ENCODE measurements at regions not wholly inside any gene's neighbourhood (a gene's known extent, or its start where the extent isn't known, plus 50 kb on each side); places are given as distances from the start of the nearest gene placed in this dataset.

- ChIA-PET CTCF (interaction anchor here (1.0 to 1.8 kb wide), 5 partner anchors 9 to 1049 kb away, joined by 3 to 9 read pairs (median 4); no protein-coding TSS in a partner anchor), POLR2A (no interaction called here), RAD21 (ENCODE audit: low non-redundant PET in 1 of 2, low total read pairs in 2 of 2, uncharacterized antibody in 2 of 2, unreplicated experiment in 2 of 2) (no interaction called here)
- ATAC-seq (peak; percentile 41; the same call in 1 of the 2 replicates), DNase-seq (ENCODE audit: low read depth, low spot score) (peak; percentile 23)
- Histone ChIP-seq H3K36me3 (ENCODE audit: control insufficient read depth in 1 of 2, insufficient read depth in 2 of 2, low read length in 2 of 2) (no peaks in the 10 kb centered on the region), H3K79me2 (ENCODE audit: insufficient read depth, low read length) (no peaks in the 10 kb centered on the region), H3K4me2 (ENCODE audit: low read length) (no peak overlapping the region), H3K27me3 (ENCODE audit: insufficient read depth, low read length) (no peaks in the 10 kb centered on the region), H3K4me1 (ENCODE audit: control insufficient read depth in 1 of 2, insufficient read depth in 2 of 2, low read length in 2 of 2) (no peaks in the 10 kb centered on the region), H4K20me1 (ENCODE audit: insufficient read depth) (no peaks in the 10 kb centered on the region), H3K9ac (ENCODE audit: low read length) (no peak overlapping the region), H2AFZ (ENCODE audit: low read depth, low read length, poor library complexity, severe bottlenecking) (no peak overlapping the region), H3K9me3 (ENCODE audit: control insufficient read depth in 1 of 2, insufficient read depth in 1 of 2, low read depth in 1 of 2, low read length in 2 of 2) (no peaks in the 10 kb centered on the region), H3K4me3 (replicated peaks in 1 of 2; ENCODE audit: low read depth in 1 of 2, low read length in 2 of 2) (no peak overlapping the region), H3K27ac (ENCODE audit: low read depth, low read length) (no peak overlapping the region), H3K9me2 (ENCODE audit: insufficient read depth) (no peaks in the 10 kb centered on the region)
- BruUV-seq (replicated peaks) = no TSS peak
- intact Hi-C loops (cut with micrococcal nuclease) = no loop called here
- TF ChIP-seq CTCF (IDR thresholded peaks at IDR 0.05 in 2 of 3, conservative IDR thresholded peaks at IDR 0.05 in 1 of 3; ENCODE audit: borderline replicate concordance in 1 of 3, insufficient read depth in 1 of 3, low read depth in 2 of 3, low read length in 2 of 3) = peak; percentile 36 to 61 (median 47); a peak in 4 of 6 replicates
- TF ChIP-seq RAD21 (IDR thresholded peaks at IDR 0.05; ENCODE audit: low read depth) = peak; percentile 63
- TF ChIP-seq ATF3 (IDR thresholded peaks at IDR 0.05) = no peak
These were observed 92.4 kb upstream of the TMEM260 start for GRCh38 chr14:56487090-56487667.

GRCh38 chr14:56487761-56488160, 91.8 kb upstream of the TMEM260 start:
- Histone ChIP-seq H2AFZ (ENCODE audit: low read depth, low read length, poor library complexity, severe bottlenecking) (no peak overlapping the region), H3K27ac (ENCODE audit: low read depth, low read length) (no peak overlapping the region), H3K79me2 (ENCODE audit: insufficient read depth, low read length) (no peaks in the 10 kb centered on the region), H3K4me3 (replicated peaks in 1 of 2; ENCODE audit: low read depth in 1 of 2, low read length in 2 of 2) (no peak overlapping the region), H3K9me3 (ENCODE audit: control insufficient read depth in 1 of 2, insufficient read depth in 1 of 2, low read depth in 1 of 2, low read length in 2 of 2) (no peaks in the 10 kb centered on the region), H3K4me1 (ENCODE audit: control insufficient read depth in 1 of 2, insufficient read depth in 2 of 2, low read length in 2 of 2) (no peaks in the 10 kb centered on the region), H3K27me3 (ENCODE audit: insufficient read depth, low read length) (no peaks in the 10 kb centered on the region), H3K4me2 (ENCODE audit: low read length) (no peak overlapping the region), H4K20me1 (ENCODE audit: insufficient read depth) (no peaks in the 10 kb centered on the region), H3K9me2 (ENCODE audit: insufficient read depth) (no peaks in the 10 kb centered on the region), H3K36me3 (ENCODE audit: control insufficient read depth in 1 of 2, insufficient read depth in 2 of 2, low read length in 2 of 2) (no peaks in the 10 kb centered on the region), H3K9ac (ENCODE audit: low read length) (no peak overlapping the region)
- ChIA-PET CTCF (interaction anchor here (1.0 to 1.8 kb wide), 6 partner anchors 9 to 1071 kb away, joined by 3 to 9 read pairs (median 3); no protein-coding TSS in a partner anchor), POLR2A (no interaction called here), RAD21 (ENCODE audit: low non-redundant PET in 1 of 2, low total read pairs in 2 of 2, uncharacterized antibody in 2 of 2, unreplicated experiment in 2 of 2) (no interaction called here)
- no peak for DNase-seq (ENCODE audit: low read depth, low spot score)
- intact Hi-C loops (cut with micrococcal nuclease) = no loop called here
- ATAC-seq = no peak
- BruUV-seq (replicated peaks) = no TSS peak
- TF ChIP-seq EGR1 (IDR thresholded peaks at IDR 0.05; ENCODE audit: low read depth) (no peak), ELF1 (IDR thresholded peaks at IDR 0.05; ENCODE audit: borderline replicate concordance, low read depth) (no peak), ATF3 (IDR thresholded peaks at IDR 0.05) (no peak), EZH2phosphoT487 (IDR thresholded peaks at IDR 0.05; ENCODE audit: borderline replicate concordance) (no peak), SP1 (IDR thresholded peaks at IDR 0.05; ENCODE audit: low read depth) (no peak), YY1 (IDR thresholded peaks at IDR 0.05; ENCODE audit: extremely low read depth, insufficient replicate concordance, low read depth, low read length) (no peak), JUND (IDR thresholded peaks at IDR 0.05) (no peak), MAX (IDR thresholded peaks at IDR 0.05) (no peak), TCF7L2 (IDR thresholded peaks at IDR 0.05; ENCODE audit: borderline replicate concordance, extremely low read depth, insufficient read depth, insufficient read length) (no peak), CEBPB (IDR thresholded peaks at IDR 0.05; ENCODE audit: low read depth) (no peak), SRF (IDR thresholded peaks at IDR 0.05; ENCODE audit: low read depth) (no peak), ZFX (IDR thresholded peaks at IDR 0.05) (no peak), ZNF274 (IDR thresholded peaks at IDR 0.05; ENCODE audit: low read depth, low read length) (no peak), SIN3A (IDR thresholded peaks at IDR 0.05; ENCODE audit: low read depth) (no peak), FOSL1 (IDR thresholded peaks at IDR 0.05; ENCODE audit: low read depth) (no peak), POLR2AphosphoS5 (IDR thresholded peaks at IDR 0.05; ENCODE audit: low read depth, low read length) (no peak), RAD21 (IDR thresholded peaks at IDR 0.05; ENCODE audit: low read depth) (no peak)

Measured in HCT116 (cell line).